HepG2 (cell line): ENCODE measurements at regions not wholly inside any gene's neighbourhood (a gene's known extent, or its start where the extent isn't known, plus 50 kb on each side); places are given as distances from the start of the nearest gene placed in this dataset.

Experiments
- ATAC-seq: fragments of 200-7000 bp; cut with Tn5 transposase; 3 replicates; pipeline ENCODE4 v1.9.1; 2020; ENCODE audit warnings: mild to moderate bottlenecking, moderate library complexity
- BruUV-seq: library from RNA; stranded (reverse); fragments of 400-500 nt; replicated peaks from 2 replicates; lab custom pipeline; 2021; lab: Mats Ljungman, UMichigan
- CTCF ChIA-PET: fragments of 300-600 bp; formaldehyde crosslinking; extraction: SDS; loops from one replicate; lab custom pipeline; 2021; ENCODE audit warnings: low total read pairs, inconsistent platforms, low intra/inter-chr PET ratio; lab: Yijun Ruan, JAX
- POLR2A ChIA-PET: fragments of 350-600 bp; sonication (Branson Sonifier 250); formaldehyde crosslinking; loops from one replicate; lab custom pipeline; 2020; ENCODE audit warnings: antibody characterized with exemption, inconsistent platforms; lab: Yijun Ruan, JAX
- DNase-seq: peaks from one replicate; pipeline ENCODE4 v3.0.0-alpha.2; 2015; ENCODE audit warnings: low spot score
- FAIRE-seq: peaks from 3 replicates; lab custom pipeline; 2011; peaks lifted over from hg19 to GRCh38; lab: Jason Lieb, UNC
- H2AFZ ChIP-seq: one replicate; pipeline ENCODE4 v1.6.1; 2011; ENCODE audit warnings: low read length, inconsistent platforms
- H3K27ac ChIP-seq: fragments of 300-600 bp; 3 replicates; pipeline ENCODE4 v1.8.0; 2011; ENCODE audit warnings: mixed run types, mild to moderate bottlenecking, mixed read lengths, low read length, inconsistent platforms; ENCODE audit not compliant: insufficient read depth; ENCODE audit errors: extremely low read length
- H3K27me3 ChIP-seq, 2 experiments: fragments of 200-600 bp in 1 of 2; 2 replicates in 1 of 2; 3 replicates in 1 of 2; pipeline versions ENCODE4 v1.6.0 to v1.8.0; 2011; ENCODE audit warnings: low read length in 2 of 2, mild to moderate bottlenecking in 2 of 2, moderate library complexity in 2 of 2, inconsistent platforms in 1 of 2; ENCODE audit not compliant: insufficient read depth in 2 of 2, control insufficient read depth in 1 of 2
- H3K36me3 ChIP-seq, 2 experiments: fragments of 200-600 bp in 1 of 2; replicated peaks in 1 of 2; 2 replicates in 1 of 2; 3 replicates in 1 of 2; pipeline versions ENCODE4 v1.5.1 to v1.8.0; 2011; ENCODE audit warnings: low read length in 2 of 2, inconsistent platforms in 1 of 2; ENCODE audit not compliant: insufficient read depth in 2 of 2, control insufficient read depth in 1 of 2
- H3K4me1 ChIP-seq: 2 replicates; pipeline ENCODE4 v1.5.1; 2012; ENCODE audit warnings: low read length, inconsistent platforms; ENCODE audit not compliant: insufficient read depth
- H3K4me2 ChIP-seq: 2 replicates; pipeline ENCODE4 v1.6.0; 2011; ENCODE audit warnings: low read depth, low read length, inconsistent platforms
- H3K4me3 ChIP-seq, 3 experiments: fragments of 200-600 bp in 1 of 3; sonication (generic), shearing (Covaris generic) in 1 of 3; replicated peaks in 1 of 3; 2 replicates each; pipeline ENCODE4 v1.5.1; 2011 to 2016; ENCODE audit warnings: low read length in 3 of 3, inconsistent platforms in 2 of 3, low read depth in 2 of 3, mild to moderate bottlenecking in 2 of 3, control low read depth in 1 of 3, mixed read lengths in 1 of 3; ENCODE audit not compliant: insufficient read depth in 1 of 3
- H3K79me2 ChIP-seq: one replicate; pipeline ENCODE4 v1.6.1; 2011; ENCODE audit warnings: low read length, inconsistent platforms; ENCODE audit not compliant: insufficient read depth
- H3K9ac ChIP-seq: 2 replicates; pipeline ENCODE4 v1.6.0; 2011; ENCODE audit warnings: mild to moderate bottlenecking, low read depth, low read length, inconsistent platforms; ENCODE audit not compliant: insufficient read depth
- H3K9me3 ChIP-seq: 2 replicates; pipeline ENCODE4 v1.5.1; 2012; ENCODE audit warnings: mild to moderate bottlenecking, low read length
- H4K20me1 ChIP-seq: 2 replicates; pipeline ENCODE4 v1.6.0; 2011; ENCODE audit warnings: inconsistent platforms, mild to moderate bottlenecking, low read length, moderate library complexity; ENCODE audit not compliant: insufficient read depth
- MAX ChIP-seq: IDR thresholded peaks from 2 replicates; pipeline ENCODE4 v1.6.1; 2012; ENCODE audit warnings: inconsistent platforms
- NR2C2 ChIP-seq: sonication (generic); formaldehyde crosslinking; IDR thresholded peaks from 2 replicates; pipeline ENCODE4 v1.4.0; 2020; ENCODE audit warnings: missing genetic modification reagents, mild to moderate bottlenecking, moderate library complexity, borderline replicate concordance
- REST ChIP-seq, 2 experiments: IDR thresholded peaks; 2 replicates each; pipeline ENCODE4 v1.6.1; 2011 to 2012; ENCODE audit warnings: low read length in 2 of 2, borderline replicate concordance in 1 of 2, low read depth in 1 of 2, mild to moderate bottlenecking in 1 of 2, moderate library complexity in 1 of 2
- SAP130 ChIP-seq: IDR thresholded peaks from 2 replicates; pipeline ENCODE4 v1.6.1; 2016; ENCODE audit warnings: low read depth
- TIGD3 ChIP-seq: sonication (generic); formaldehyde crosslinking; IDR thresholded peaks from 2 replicates; pipeline ENCODE4 v1.5.1; 2020; ENCODE audit warnings: mild to moderate bottlenecking, missing genetic modification reagents, borderline replicate concordance
- ZNF143 ChIP-seq: sonication (generic); formaldehyde crosslinking; IDR thresholded peaks from 2 replicates; pipeline ENCODE4 v1.4.0; 2020; ENCODE audit warnings: missing genetic modification reagents
- in situ Hi-C: cut with HindIII; loops from 2 replicates; pipeline ENCODE4 v1.10.0; 2017; ENCODE audit warnings: low pct_unique_long_range_greater_than_20kb; ENCODE audit not compliant: extremely low pct_ligation_motif_present
- intact Hi-C: fragments of 100-400 bp; cut with micrococcal nuclease; formaldehyde crosslinking; loops from one replicate; pipeline ENCODE4 v1.10.0; 2022; ENCODE audit not compliant: unreplicated experiment

- intact Hi-C loops, result no loop called here
- H3K4me1 ChIP-seq, result no peaks in the 10 kb centered on the region
- H3K9ac ChIP-seq, result no peak overlapping the region
- no peak for TF ChIP-seq REST (IDR thresholded peaks at IDR 0.05; ENCODE audit: borderline replicate concordance in 1 of 2, low read depth in 1 of 2, low read length in 2 of 2)
- TF ChIP-seq TIGD3 (CRISPR knock-in tag), result no peak
- TF ChIP-seq SAP130 (CRISPR knock-in tag), result no peak
- no peak for TF ChIP-seq MAX
- TF ChIP-seq ZNF143, result no peak
- no peak for TF ChIP-seq NR2C2 (CRISPR knock-in tag)
- TF ChIP-seq, all 625 proteins: peak for 0
- ChIA-PET POLR2A (no interaction called here), CTCF (no interaction called here)
- H3K27me3 ChIP-seq, result no peaks in the 10 kb centered on the region
- ATAC-seq (no peak), FAIRE-seq (no peak), DNase-seq (no peak)
- no peak overlapping the region for H3K4me3 ChIP-seq
- no peak overlapping the region for H3K4me2 ChIP-seq
- H3K79me2 ChIP-seq, result no peaks in the 10 kb centered on the region
- no peak overlapping the region for H2AFZ ChIP-seq
- no TSS peak for BruUV-seq
- no peaks in the 10 kb centered on the region for H3K36me3 ChIP-seq
- H4K20me1 ChIP-seq, result no peaks in the 10 kb centered on the region
- in situ Hi-C loops, result no loop called here
- H3K27ac ChIP-seq, result no peak overlapping the region
- no peaks in the 10 kb centered on the region for H3K9me3 ChIP-seq
Measured at GRCh38 chr2:160878618-160879017, 281.6 kb upstream of the TANK start.
